Stimulated activated CD8-positive, alpha-beta memory T cell treated with anti-CD3 and anti-CD28 coated beads, Interleukin-2, amount 100 ng/mL, for 1 hour (primary cell): ENCODE measurements at regions not wholly inside any gene's neighbourhood (a gene's known extent, or its start where the extent isn't known, plus 50 kb on each side); places are given as distances from the start of the nearest gene placed in this dataset.

Experiments
- DNase-seq, 2 donors: peaks; one replicate each; pipeline ENCODE4 v3.0.0-alpha.2; 2020; ENCODE audit warnings: low read depth in 2 of 2

DNA sequence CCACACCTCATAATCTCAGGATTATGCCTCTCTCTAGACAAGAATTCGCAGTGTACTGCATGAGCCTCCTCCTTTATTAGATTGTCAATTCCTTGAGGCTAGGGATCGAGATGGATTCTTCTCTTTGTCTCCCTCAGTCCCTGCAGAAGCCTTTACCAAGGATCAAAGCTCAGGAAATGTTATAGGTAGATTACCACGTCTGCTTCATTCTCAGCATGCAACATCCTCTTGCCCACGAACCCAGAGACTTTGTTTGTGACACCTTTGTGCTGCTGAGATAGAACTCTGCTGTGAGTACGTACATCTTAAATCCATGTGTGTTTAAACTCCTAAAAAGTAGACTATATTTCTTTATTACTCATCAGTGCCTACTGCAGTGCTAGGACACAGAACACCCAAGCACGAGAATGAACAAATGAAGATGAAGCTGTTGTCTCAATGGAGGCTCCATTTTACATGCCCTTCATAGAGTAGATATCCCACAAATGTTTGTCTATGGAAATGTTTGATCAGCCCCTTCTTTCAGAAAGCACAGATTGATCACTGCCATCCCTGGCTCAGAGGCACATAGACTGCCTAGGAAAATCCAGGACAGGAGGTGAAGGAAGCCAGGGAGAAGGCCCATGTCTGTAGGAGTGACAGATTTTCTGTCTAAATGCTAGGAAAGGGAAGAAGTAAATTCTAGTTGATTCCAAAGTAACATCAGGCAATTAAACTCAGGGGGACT lies 98.8 kb upstream of the KLHL29 start:
- DNase-seq: no peak

DNA sequence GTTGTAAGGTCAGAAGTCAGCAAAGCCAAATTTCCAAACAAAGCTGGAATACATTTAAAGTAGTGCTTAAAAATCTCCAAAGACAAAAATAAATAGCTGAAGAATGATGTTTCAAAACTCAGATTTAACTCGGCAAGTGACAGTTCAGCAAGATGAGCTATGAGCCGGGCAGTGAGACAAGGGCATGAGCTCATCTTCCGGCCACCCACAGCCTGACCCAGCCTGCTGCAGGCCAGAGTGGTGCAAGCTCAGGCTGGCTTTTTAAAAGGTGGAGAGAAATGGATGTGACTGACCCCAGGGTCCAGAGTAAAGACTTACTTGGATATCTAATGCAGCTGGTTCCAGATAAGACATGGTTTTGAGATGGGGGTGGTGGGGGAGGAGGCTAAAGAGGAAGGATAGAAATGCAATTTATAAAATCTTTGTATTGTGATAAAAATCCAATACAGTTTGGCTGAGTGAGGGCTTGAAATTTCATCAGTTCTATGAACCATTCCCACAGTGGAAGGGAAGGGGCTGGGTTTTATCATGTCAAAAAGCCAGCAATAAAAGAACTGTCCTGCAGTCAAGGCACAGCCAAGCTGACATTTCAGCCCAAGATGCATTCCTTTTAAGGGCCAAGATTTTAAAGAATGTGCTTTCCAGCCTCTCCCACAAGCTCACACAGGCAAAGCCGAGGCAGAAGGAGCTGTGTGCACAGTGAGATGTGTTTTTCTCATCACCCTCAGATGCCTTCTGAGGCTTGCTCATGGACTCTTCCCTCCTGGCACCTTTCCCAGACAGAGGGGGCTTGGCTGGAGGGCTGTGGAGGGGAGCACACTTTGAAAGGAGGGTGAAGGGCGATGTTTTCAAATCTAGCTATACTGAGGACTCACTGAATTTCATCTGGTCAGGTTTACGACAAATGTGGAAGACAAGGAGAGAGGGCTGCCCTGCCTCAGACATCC lies 97.9 kb upstream of the KLHL29 start:
- no peak for DNase-seq

DNA sequence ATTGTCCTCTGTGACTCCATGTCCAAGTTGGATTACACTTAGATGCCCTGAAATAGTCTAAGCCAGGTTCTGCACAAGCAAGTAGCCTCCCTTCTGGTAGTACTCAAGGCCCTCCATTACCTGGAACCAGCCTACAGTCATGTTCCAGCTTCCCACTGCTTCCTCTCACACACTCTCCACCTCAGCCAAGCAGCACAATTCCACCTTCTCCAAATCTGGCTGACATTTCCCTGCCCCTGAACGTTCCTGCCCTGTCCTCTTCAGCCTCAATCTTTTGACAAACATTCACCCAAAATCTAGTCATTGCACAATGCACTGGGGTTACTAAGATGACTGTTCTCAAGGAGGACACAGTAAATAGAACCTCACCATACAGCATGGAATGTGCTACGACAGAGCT lies 95.3 kb upstream of the KLHL29 start:
- no peak for DNase-seq

DNA sequence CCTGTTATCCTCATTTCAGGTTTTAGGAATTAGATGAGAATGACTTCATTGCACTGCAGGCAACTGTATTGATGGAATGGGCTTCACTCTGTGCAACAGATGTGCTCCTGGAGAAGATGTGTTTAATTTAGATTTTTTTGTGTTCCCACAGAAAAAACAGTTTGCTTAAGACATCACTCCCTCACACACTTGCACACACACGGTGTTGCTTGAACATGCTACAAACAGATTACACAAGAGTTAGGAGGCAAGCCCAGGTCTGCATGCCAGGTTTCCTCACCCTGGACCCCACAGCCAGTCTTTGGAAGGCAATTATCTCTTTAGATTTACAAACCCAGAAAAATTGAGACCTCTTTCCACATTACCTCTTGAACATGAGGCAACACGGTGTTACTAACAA lies 93.7 kb upstream of the KLHL29 start:
- DNase-seq: no peak

DNA sequence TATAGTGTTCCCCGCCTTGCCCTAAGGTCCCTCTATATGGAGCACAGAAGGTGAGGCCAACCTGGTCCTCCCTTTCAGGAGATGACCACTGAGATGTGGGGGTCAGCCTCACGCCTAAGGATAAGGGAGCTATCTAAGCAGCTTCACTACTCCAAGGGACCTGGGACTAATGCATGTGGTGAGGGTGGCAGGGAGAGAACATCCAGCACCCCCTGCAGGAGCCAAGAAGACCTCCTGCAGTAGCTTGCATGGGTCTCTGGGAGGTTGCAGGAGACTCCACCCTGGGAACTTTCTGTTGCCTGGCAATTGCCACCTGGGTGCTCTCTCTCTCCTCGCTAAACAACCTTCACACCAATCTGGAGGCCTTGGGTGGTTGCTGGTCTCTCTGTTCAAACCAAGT lies 93.0 kb upstream of the KLHL29 start:
- DNase-seq: no peak

DNA sequence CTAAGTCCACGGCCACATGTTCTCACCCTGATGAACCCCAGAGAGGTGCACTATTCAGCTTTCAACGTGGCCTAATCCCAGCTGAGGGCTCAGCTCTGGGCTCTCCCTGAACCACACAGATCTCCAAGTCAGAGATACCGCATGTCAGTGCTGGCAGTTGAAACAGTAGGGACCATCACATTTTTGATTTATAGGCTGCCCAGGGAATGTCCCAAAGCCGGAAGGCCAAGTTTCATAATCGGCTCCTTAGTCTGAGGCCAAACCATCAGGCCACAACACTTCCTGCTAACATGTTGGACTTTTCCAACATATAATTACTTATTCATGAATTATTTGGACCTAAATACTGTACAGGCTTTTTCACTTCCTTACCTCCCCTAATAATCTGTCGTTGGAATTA lies 91.9 kb upstream of the KLHL29 start:
- no peak for DNase-seq

DNA sequence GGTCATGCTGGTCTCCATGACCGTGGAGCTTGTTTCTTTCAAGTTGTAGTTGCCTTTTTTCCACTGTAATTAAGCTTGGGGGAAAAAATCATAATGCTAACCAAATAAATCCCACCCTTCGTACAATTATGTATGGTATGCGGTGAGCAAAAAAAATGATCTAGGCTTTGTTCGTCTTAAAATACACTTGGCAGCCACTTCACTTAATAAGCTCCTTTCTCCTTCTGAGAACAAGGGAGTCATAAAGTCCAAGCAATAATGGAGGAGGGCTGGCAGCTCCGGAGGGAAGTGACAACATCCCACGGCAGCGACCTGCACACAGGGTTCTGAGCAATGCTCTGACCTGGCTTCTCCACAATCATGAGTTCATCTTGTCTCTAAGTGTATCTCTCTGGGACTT lies 91.2 kb upstream of the KLHL29 start:
- no peak for DNase-seq

DNA sequence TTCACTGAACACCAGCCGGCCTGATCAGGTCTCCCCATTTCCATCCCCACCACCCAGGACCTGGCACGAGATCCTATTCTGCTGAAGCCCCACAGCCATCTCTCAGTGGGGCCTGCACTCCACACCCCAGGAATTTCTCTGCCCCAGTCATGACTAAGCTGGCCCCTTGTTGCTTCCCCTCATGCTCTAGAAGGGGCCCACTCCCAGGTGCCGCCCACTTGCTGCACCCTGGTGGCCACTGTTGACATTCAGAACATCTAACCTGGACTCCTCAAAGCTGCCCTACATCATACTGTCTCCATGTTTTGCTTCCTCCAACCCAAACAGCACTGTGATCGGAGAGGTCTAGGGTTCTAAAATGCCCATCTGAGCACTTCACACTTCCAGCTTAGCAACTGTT lies 90.7 kb upstream of the KLHL29 start:
- DNase-seq: no peak

DNA sequence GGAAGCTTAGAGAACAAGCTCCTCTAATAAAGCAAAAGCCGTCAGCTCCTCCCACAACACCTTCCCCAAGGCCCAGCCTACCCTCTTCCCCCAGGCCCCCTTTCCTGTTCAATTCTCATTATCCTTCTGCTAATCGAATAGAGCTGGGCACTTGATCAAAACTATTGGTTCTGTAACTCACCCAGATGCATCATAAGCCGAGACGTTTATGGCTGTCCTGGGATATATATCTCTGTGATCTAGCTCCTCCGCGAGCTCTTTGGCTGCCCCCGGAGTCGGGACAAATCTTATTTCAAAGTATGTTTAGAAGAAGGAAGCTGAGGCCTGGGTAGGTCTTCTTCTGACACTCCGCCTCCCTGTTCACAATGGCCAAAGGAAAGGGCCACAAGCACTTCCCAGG lies 88.3 kb upstream of the KLHL29 start:
- DNase-seq: no peak

DNA sequence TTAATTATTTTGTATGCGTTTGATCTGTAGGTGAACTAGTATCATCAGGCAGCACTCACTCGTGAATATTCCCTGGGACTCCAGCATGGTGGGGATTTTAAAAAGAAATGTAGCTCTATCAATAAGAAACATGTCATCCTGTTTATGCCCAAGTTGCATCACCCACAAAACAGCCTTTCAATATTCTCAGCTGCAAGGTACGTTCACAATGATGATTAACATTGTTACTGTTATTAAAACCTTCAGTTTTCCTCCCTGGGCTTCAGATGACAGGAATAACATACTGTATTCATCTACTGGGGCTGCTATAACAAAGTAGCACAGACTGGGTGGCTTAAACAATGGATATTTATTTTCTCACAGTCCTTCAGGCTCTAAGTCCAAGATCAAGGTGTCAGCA lies 87.9 kb upstream of the KLHL29 start:
- DNase-seq: no peak

DNA sequence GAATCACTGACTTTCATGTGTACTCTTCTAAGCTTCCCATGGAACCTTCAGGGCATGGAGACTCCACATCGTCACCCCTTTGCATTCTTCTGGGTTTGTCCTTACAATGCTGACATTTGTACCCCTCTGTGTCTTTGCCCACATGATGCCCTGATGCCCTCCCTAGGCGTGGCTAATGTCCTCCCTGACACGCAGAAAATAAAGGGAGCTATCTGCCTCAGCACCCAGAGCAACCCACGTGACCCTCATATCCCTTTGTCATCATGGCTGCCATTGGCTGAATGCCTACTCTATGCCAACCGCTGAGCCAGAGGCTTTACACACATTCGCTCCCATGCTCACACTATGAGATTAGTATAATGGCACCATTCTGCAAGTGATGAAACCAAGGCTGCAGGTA lies 86.4 kb upstream of the KLHL29 start:
- DNase-seq: no peak

DNA sequence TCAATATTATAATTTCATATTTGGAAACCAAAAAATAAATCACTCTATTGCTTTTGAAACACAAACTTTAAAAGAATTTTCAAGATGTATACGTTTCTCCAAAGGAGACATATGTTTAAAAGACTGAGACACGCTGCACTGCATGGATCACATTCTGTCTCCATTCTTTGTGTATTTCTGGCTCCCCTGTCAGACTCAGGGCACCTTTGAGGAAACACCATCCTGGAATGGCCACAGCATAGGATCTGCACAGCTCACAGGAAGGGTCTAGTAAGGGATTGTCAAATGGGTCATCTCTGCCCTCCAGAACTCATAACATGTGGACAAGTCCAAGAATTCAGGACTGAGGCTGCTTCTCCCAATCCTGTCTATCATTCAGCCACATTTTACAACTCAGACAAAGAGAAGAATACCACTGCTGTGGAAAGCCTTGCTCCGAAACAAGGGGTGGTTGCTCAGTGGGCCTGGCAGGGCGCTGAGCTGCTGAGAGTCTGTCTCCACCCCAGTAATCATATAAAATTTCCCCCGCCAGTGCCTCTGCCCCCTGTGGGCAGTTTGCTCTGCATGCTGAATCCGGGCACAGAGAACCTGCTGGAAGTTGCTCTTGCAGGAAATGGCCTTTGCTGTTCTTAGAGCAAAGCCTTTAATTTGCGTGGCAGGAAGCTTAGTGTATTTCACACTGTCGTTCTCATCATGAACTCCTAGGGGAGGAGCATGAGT lies 85.3 kb upstream of the KLHL29 start:
- no peak for DNase-seq

DNA sequence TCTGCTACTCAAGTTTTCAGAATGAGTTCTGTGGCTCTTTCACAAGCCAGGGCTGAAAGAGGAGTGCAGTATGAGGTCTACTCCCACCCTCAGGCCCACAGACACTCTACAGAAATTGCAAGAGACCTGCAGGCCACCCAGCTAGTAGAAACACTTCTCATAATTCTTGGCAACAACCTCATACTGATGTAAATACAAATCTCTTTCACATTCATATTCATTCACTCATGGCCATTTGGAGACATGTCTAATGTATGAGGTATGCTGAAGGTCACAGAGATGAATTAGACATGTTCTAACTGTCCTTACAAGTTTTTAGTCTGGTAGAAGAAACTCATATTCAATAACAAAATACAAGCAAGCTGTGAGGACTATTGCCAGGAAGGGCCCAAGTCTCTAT lies 83.8 kb upstream of the KLHL29 start:
- DNase-seq: no peak

DNA sequence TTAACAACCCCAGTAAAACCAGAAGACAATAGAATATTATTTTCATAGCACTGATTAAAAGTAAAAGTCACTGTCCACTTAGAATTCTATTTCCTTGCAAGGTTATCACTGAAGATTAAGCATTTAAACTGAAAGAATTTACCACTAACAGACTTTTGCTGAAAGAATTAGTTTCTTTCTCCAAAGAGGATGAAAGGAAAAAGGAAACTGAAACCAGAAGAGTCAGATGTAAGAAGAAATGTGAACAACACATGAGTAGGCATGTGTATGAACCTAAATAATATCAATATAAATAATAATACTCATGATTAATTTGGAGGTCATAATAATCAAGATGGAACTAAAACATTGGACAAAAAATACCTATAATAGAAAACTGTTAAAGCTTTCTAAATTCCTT lies 82.4 kb upstream of the KLHL29 start:
- DNase-seq: no peak

DNA sequence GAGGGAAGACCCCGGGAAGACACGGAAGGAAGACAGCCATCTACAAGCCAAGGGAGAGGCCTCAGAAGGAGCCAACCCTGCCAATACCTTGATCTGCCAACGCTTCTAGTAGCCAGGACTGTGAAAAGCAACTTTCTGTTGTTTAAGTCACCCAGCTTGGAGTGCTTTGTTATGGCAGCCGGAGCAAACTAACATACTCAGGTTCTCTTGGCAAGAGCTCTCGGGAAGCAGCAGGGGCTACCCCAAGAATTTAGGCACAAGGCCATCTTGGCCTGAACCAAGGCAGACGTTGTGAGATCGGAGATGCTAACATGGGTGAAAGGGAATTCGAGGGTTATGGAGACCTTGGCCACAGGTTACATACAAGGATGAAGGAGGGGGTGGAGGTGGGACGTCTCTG lies 78.6 kb upstream of the KLHL29 start:
- DNase-seq: no peak

DNA sequence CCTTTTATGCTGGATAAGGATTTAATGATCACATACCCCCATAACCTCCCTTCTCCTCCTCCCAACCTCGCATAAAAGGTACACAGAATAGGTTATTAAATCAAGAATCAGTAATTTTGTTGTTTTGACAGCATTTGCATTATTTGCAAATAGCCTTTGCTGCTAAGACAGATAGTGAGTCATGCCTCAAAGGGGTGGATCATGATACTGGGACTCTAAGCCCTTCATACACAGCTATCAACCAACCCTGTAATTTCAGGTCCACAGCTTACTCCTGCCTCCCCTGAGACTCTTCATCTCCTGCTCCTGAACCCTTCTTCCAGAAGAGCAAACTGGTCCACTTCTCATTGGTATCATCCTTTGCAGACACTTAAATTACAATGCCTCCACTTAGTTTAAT lies 73.8 kb upstream of the KLHL29 start:
- DNase-seq: no peak

DNA sequence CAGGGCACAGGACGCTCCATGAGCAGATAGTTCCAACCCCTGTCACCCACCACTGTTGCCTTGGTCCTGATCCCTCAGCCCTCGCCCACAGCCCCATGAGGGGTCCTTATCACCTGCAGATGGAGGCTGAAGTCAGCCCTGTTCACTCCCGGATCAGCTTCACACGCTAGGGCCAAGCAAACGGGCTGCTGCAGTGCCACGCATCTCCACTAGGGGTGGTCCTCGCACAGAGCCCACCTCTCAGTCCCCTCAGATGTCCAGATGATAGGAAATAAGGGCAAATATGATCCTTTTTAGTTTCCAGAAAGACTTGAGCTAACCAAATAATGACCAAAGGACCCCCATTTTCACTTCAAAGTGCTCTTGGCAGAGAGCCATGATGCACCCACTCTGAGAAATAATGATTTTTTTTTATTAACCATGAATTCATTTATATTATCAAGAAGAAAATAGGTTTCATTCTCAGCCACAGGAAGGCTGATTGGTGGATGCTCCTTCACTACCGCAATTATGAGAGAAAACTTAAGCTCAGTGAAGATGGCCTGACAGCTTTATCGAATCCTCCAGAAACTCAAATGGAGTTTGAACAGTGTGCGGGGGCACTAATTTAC lies 71.9 kb upstream of the KLHL29 start:
- DNase-seq: no peak

DNA sequence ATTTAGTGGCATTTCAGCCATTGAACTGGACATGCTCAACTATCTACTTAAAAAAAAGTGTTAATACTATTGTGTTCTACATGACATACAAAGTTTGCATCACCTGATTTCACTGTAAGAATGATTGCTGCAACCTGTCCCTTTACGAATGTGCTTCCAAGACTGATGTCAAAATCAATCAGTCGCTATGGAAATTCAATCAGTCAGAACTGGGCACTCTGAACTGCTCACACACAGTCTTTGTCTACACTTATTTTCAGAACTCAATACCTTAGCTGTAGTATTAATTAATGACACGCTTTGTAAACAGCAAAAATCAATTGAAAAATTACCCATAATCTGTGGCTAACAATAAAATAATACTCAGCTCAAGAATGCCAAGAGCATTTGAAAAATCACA lies 70.3 kb upstream of the KLHL29 start:
- DNase-seq: no peak

DNA sequence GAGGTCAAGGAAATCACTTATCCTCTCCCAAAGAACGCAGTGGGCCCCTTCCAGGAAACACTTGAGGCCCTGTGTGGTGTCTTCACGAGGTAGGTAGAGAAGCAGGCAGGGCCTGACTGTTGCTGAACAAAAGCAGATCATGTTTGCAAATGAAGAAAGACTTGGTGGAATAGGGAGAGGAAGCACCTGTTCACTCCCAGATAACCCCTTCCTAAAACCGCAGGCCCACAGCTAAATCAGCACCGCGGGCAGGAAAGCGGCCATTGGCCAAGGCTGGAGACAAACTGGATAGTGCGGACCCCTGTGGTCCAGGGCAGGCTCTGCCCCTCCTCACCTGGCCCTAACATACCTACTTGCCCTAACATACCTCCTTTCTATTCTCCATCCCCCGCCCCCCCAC lies 64.9 kb upstream of the KLHL29 start:
- DNase-seq: no peak

DNA sequence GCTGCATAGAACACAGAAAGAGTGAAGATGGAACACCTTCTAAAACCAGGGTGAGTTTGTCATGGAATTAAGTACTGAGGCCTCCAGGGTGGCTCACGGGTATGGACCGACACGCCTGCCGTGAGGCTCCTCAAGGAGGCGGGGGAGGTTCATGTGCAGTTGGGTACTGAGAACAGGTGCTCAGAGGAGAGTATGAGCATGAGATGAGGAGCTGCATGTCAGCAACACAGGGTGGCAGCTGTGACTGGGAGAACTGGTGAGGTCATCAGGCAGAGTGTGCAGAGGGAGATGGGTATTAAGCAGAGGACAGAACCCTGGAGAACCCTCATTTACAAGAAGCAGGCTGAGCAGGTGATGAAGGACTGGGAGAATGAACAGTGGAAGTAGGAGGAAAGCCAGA lies 63.2 kb upstream of the KLHL29 start:
- DNase-seq: no peak

DNA sequence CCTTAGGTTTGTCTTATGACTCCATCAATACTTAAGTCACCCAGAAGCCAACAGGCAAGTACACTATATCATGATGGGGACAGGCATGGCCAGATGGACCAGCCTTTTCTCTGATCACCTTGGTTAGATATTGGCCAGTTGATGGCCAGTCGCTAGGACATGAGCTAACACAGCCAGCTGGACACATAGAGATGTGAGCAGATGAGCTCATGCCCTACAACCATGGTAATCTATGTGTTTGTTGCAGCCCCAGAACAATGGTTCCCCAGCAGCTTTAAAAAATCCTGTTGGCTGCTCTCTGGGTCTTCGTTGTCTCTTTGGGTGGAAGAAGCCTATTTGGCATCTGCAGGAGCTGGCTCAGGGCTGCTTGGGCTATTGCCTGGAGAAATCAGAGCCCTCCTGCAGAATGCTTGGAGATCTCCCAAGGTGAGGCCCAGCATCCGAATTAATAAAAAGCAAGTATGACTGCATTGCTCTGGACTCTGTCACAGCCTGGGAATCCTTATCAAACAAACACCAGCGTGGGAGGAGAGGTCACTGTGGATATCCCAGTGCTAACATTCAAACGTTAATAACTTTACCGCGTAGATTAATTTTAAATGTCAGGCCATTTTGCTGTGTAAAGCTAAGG lies 62.3 kb upstream of the KLHL29 start:
- DNase-seq: no peak
